ENCODE measurements at regions not wholly inside any gene's neighbourhood (a gene's known extent, or its start where the extent isn't known, plus 50 kb on each side); places are given as distances from the start of the nearest gene placed in this dataset.

DNA sequence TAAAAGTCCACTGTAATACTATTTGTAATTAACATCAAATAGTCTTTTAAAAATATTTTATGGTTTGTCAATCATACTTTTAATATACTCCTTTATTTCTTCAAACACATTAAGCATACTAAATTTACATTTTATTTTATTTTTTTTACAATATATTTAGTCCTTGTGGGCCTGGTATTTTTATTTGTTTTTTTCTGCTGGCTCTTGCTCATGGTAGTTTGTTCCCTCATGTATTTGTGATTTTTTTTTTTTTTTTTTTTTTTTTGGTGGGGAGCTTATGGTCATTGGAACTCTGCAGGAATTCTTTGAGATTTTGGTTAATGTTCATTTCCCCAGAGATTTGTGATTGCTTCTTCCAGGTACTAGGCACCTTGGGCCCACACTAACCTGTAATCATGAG lies 185.5 kb downstream of the PDGFRA start:
- DNase-seq (ENCODE audit: extremely low spot score, unreplicated experiment): no peak
- no peaks in the 10 kb centered on the region for H3K36me3 Mint-ChIP-seq
- H3K4me3 Mint-ChIP-seq: no peak overlapping the region
- no peaks in the 10 kb centered on the region for H3K9me3 Mint-ChIP-seq
- no peaks in the 10 kb centered on the region for H3K4me1 Mint-ChIP-seq (ENCODE audit: unreplicated experiment)
- no peak overlapping the region for H3K27ac Mint-ChIP-seq
- TF ChIP-seq CTCF (conservative IDR thresholded peaks at IDR 0.05): no peak
- H3K27me3 Mint-ChIP-seq: no peaks in the 10 kb centered on the region

DNA sequence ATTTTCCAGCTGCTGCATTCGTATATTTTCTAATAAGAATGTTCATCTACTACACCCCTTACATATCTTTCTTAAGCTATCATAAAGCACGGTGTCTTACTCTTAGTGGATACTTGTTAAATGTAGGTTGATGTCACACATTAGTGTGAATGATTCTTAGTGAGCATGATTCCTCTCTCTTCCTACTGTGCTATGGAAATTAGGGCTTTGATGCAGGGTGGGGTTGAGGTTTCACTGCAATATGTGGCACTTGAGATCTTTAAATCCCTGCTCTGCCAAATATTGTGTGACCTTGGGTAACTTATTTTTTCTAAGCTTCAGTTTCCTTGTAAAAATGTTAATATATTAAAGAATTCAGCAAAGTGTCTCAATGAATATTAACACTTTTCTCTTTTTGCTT lies 188.4 kb downstream of the PDGFRA start:
- no peak for TF ChIP-seq CTCF (conservative IDR thresholded peaks at IDR 0.05)
- no peaks in the 10 kb centered on the region for H3K36me3 Mint-ChIP-seq
- no peaks in the 10 kb centered on the region for H3K9me3 Mint-ChIP-seq
- H3K27ac Mint-ChIP-seq: no peak overlapping the region
- no peak for DNase-seq (ENCODE audit: extremely low spot score, unreplicated experiment)
- H3K4me1 Mint-ChIP-seq (ENCODE audit: unreplicated experiment): no peaks in the 10 kb centered on the region
- no peaks in the 10 kb centered on the region for H3K27me3 Mint-ChIP-seq
- H3K4me3 Mint-ChIP-seq: no peak overlapping the region

- TF ChIP-seq CTCF (conservative IDR thresholded peaks at IDR 0.05): no peak
- Mint-ChIP-seq H3K4me3 (no peak overlapping the region), H3K36me3 (no peaks in the 10 kb centered on the region), H3K27ac (no peak overlapping the region), H3K27me3 (no peaks in the 10 kb centered on the region), H3K4me1 (ENCODE audit: unreplicated experiment) (no peaks in the 10 kb centered on the region), H3K9me3 (no peaks in the 10 kb centered on the region)
- no peak for DNase-seq (ENCODE audit: extremely low spot score, unreplicated experiment)
Measured at GRCh38 chr4:54418468-54418867, 189.4 kb downstream of the PDGFRA start.

DNA sequence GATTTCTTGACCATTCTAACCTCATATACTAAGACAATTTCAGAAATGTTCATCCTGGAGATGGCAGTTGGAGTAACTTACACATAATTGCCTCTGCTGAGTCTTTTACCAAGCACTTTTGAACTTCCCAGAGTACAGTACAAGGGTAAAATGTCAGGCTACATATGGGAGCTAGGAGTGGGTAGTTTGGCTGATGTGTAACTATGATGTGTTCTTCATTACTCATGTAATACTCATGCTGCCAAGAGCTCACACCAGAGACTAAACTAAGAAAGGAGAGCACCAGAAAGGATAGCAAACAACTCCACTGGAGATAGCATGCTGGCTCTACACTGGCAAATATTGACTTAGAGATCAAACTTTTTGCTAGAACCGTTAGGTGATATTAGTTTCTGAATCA lies 194.0 kb downstream of the PDGFRA start:
- Mint-ChIP-seq H3K4me1 (ENCODE audit: unreplicated experiment) (no peaks in the 10 kb centered on the region), H3K36me3 (no peaks in the 10 kb centered on the region), H3K27ac (no peak overlapping the region), H3K4me3 (no peak overlapping the region), H3K27me3 (peaks cover 9% of the 10 kb centered on the region), H3K9me3 (no peaks in the 10 kb centered on the region)
- TF ChIP-seq CTCF (conservative IDR thresholded peaks at IDR 0.05): no peak
- no peak for DNase-seq (ENCODE audit: extremely low spot score, unreplicated experiment)

DNA sequence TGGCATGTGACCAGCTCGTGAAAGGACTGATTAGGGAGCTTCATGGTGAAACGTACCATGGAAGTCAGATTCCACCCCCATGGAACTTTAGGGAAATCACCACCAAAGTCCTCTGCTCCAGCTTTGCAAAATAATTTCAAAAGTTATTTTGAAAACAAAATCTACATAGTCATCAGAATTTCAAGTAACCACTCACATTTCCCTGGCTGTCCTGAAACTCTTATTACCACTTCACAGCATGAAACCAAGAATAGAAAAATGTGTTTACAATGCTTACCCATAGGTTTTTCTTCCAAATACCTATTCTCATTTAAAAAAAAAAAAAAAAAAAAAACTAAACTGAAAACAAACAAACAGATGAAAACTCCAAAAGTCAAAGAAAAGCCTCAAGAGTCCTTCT lies 198.7 kb downstream of the PDGFRA start:
- Mint-ChIP-seq H3K27me3 (peaks cover 9% of the 10 kb centered on the region), H3K4me3 (no peak overlapping the region), H3K36me3 (no peaks in the 10 kb centered on the region), H3K27ac (no peak overlapping the region), H3K9me3 (no peaks in the 10 kb centered on the region), H3K4me1 (ENCODE audit: unreplicated experiment) (no peaks in the 10 kb centered on the region)
- DNase-seq (ENCODE audit: extremely low spot score, unreplicated experiment): no peak
- no peak for TF ChIP-seq CTCF (conservative IDR thresholded peaks at IDR 0.05)

GRCh38 chr4:54428940-54429339 lies 199.8 kb downstream of the PDGFRA start:
- Mint-ChIP-seq H3K27me3 (peaks cover 9% of the 10 kb centered on the region), H3K36me3 (no peaks in the 10 kb centered on the region), H3K27ac (no peak overlapping the region), H3K4me3 (no peak overlapping the region), H3K9me3 (no peaks in the 10 kb centered on the region), H3K4me1 (ENCODE audit: unreplicated experiment) (no peaks in the 10 kb centered on the region)
- no peak for DNase-seq (ENCODE audit: extremely low spot score, unreplicated experiment)
- no peak for TF ChIP-seq CTCF (conservative IDR thresholded peaks at IDR 0.05)

All from type B pancreatic cell (in vitro differentiated cells).